ENCODE measurements at regions not wholly inside any gene's neighbourhood (a gene's known extent, or its start where the extent isn't known, plus 50 kb on each side); places are given as distances from the start of the nearest gene placed in this dataset.

DNA sequence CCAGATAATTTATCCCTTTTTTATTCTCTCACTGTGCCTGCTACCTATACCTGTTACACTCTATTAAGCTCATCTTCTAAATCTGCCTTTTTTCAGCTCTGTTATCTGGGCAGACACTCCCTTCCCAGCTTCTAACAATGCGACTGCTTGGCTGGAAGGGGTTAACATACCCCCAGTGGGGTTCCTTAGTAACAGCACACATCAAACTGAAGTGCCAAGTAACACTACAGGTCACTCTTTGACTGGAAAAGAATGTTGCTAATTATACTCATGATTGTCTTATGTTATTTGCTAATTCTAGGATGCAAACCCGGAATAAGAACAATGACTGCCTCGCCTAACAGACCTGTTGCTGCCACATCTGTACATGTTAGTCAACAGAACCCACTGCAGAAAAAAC lies 203.5 kb downstream of the EPM2A start:
- TF ChIP-seq POLR2A (IDR thresholded peaks at IDR 0.05) (no peak), EP300 (IDR thresholded peaks at IDR 0.05) (no peak), POLR2AphosphoS5 (IDR thresholded peaks at IDR 0.05) (no peak)
- TF ChIP-seq, protein P1, sequence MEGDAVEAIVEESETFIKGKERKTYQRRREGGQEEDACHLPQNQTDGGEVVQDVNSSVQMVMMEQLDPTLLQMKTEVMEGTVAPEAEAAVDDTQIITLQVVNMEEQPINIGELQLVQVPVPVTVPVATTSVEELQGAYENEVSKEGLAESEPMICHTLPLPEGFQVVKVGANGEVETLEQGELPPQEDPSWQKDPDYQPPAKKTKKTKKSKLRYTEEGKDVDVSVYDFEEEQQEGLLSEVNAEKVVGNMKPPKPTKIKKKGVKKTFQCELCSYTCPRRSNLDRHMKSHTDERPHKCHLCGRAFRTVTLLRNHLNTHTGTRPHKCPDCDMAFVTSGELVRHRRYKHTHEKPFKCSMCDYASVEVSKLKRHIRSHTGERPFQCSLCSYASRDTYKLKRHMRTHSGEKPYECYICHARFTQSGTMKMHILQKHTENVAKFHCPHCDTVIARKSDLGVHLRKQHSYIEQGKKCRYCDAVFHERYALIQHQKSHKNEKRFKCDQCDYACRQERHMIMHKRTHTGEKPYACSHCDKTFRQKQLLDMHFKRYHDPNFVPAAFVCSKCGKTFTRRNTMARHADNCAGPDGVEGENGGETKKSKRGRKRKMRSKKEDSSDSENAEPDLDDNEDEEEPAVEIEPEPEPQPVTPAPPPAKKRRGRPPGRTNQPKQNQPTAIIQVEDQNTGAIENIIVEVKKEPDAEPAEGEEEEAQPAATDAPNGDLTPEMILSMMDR (IDR thresholded peaks at IDR 0.05) = no peak
- Histone ChIP-seq H3K27me3 (no peaks in the 10 kb centered on the region), H3K4me1 (peaks cover 0 to 13% (median 4%) of the 10 kb centered on the region in 4 donors), H3K4me3 (no peak overlapping the region), H3K27ac (no peak overlapping the region), H3K36me3 (no peaks in the 10 kb centered on the region), H3K9me3 (peaks cover 0 to 5% (median 0%) of the 10 kb centered on the region in 4 donors)
- intact Hi-C loops (cut with DNase I; ENCODE audit: low total_unique reads) = no loop called here
- DNase-seq = no peak
- 18 to 35% (median 27%) methylated on average over 3 of the region's 3 CpGs for WGBS, 5 donors

DNA sequence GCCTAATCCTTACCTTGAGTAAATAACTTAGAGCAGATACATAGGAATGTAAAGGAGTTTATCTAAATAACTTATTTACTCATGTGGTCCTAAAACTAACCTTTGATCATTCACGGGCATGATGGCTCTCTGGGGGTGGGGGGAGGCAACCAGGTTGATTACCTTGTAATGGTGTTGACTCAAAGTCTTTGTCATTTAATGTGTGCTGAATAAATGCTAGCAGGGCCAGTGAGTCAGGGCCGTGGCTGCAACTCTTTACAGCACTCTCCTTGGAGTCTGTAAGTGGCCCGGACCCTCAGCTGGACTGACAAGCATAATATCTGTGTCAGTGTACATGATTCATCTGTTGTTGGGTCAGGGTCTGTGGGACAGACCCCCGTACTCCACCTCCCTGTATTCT lies 203.0 kb downstream of the EPM2A start:
- Histone ChIP-seq H3K27ac (no peak overlapping the region), H3K36me3 (no peaks in the 10 kb centered on the region), H3K27me3 (no peaks in the 10 kb centered on the region), H3K9me3 (peaks cover 0 to 5% (median 0%) of the 10 kb centered on the region in 4 donors), H3K4me3 (no peak overlapping the region), H3K4me1 (peaks cover 0 to 13% (median 4%) of the 10 kb centered on the region in 4 donors)
- TF ChIP-seq POLR2A (IDR thresholded peaks at IDR 0.05) = no peak
- no peak for TF ChIP-seq POLR2AphosphoS5 (IDR thresholded peaks at IDR 0.05)
- TF ChIP-seq, protein P1 (IDR thresholded peaks at IDR 0.05) = no peak
- TF ChIP-seq EP300 (IDR thresholded peaks at IDR 0.05) = no peak
- WGBS, 5 donors = 24 to 36% (median 30%) methylated on average over 4 of the region's 4 CpGs
- DNase-seq = no peak
- intact Hi-C loops (cut with DNase I; ENCODE audit: low total_unique reads) = no loop called here

DNA sequence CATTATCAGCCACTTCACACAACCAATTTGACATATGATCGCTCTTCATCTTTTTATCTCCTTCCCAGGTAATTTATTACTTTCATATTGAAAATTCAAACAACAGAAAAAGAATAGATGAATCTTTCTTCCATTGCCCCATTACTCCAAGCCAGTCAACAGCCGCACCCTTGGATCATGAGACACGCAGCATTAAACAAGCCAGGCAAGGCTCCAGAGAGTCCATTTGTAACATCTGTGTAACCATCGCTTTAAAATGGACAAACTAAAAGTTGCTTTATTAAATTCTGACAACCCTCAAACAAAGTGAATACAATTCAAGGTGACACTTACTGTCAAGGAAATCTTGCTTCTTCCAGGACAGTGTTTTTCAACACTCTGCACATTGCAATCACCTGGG lies 200.3 kb downstream of the EPM2A start:
- DNase-seq = peak in 1 of 2 donors; percentile 11
- TF ChIP-seq, protein P1 (IDR thresholded peaks at IDR 0.05) = no peak
- no peak for TF ChIP-seq POLR2AphosphoS5 (IDR thresholded peaks at IDR 0.05)
- TF ChIP-seq POLR2A (IDR thresholded peaks at IDR 0.05) = no peak
- TF ChIP-seq EP300 (IDR thresholded peaks at IDR 0.05) = no peak
- Histone ChIP-seq H3K36me3 (no peaks in the 10 kb centered on the region), H3K4me1 (peaks cover 0 to 13% (median 3%) of the 10 kb centered on the region in 4 donors), H3K9me3 (peaks cover 0 to 5% (median 0%) of the 10 kb centered on the region in 4 donors), H3K27ac (peak overlapping the region in 1 of 5 donors; percentile 1), H3K4me3 (no peak overlapping the region), H3K27me3 (no peaks in the 10 kb centered on the region)
- 83 to 88% (median 85%) methylated on average over 4 of the region's 4 CpGs for WGBS, 5 donors
- intact Hi-C loops (cut with DNase I; ENCODE audit: low total_unique reads) = no loop called here

DNA sequence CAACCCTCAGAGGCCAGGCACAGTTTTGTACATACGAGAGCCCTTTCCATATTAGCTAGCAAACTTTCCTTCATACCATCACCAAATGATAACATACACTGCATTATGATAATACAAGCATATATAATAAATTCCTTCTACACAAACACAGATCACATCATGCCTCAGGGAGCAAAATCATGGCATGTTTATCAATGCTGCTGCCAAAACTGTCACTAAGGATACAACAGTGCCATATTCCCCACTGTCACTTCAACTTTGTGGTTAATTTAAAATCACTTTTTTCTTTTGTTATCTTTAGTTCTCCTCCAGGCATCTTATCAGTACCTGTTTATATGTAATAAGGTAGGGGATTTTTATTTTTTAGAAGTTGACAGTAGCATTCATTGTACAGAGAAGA lies 196.3 kb downstream of the EPM2A start:
- TF ChIP-seq, protein P1 (IDR thresholded peaks at IDR 0.05) = no peak
- TF ChIP-seq POLR2A (IDR thresholded peaks at IDR 0.05) (no peak), POLR2AphosphoS5 (IDR thresholded peaks at IDR 0.05) (no peak), EP300 (IDR thresholded peaks at IDR 0.05) (no peak)
- H3K27ac ChIP-seq = no peak overlapping the region
- peaks cover 0 to 5% (median 0%) of the 10 kb centered on the region in 4 donors for H3K9me3 ChIP-seq
- intact Hi-C loops (cut with DNase I; ENCODE audit: low total_unique reads) = no loop called here
- no peak for DNase-seq
- no peaks in the 10 kb centered on the region for H3K36me3 ChIP-seq
- H3K27me3 ChIP-seq = no peaks in the 10 kb centered on the region
- WGBS, 5 donors = 48 to 78% (median 70%) methylated on average over 1 of the region's 1 CpG
- H3K4me1 ChIP-seq = peaks cover 0 to 7% (median 2%) of the 10 kb centered on the region in 4 donors
- H3K4me3 ChIP-seq = no peak overlapping the region
